ENCODE measurements at regions not wholly inside any gene's neighbourhood (a gene's known extent, or its start where the extent isn't known, plus 50 kb on each side); places are given as distances from the start of the nearest gene placed in this dataset.

- no peak for TF ChIP-seq POLR2A (IDR thresholded peaks at IDR 0.05)
- no peak for TF ChIP-seq CTCF (IDR thresholded peaks at IDR 0.05)
Observed at GRCh38 chr13:90416519-90416918, 931.0 kb upstream of the MIR17HG start.
